SK-N-SH (cell line): ENCODE measurements at regions not wholly inside any gene's neighbourhood (a gene's known extent, or its start where the extent isn't known, plus 50 kb on each side); places are given as distances from the start of the nearest gene placed in this dataset.

Experiments used
- CTCF ChIP-seq: fragments of 200-600 bp; sonication (generic); IDR thresholded peaks from 2 replicates; pipeline ENCODE4 v1.6.1; 2017; ENCODE audit warnings: antibody characterized with exemption, mild to moderate bottlenecking, moderate library complexity
- GABPA ChIP-seq: IDR thresholded peaks from 2 replicates; pipeline ENCODE4 v1.4.0; 2012; ENCODE audit warnings: low read depth, mild to moderate bottlenecking
- MXI1 ChIP-seq: IDR thresholded peaks from 2 replicates; pipeline ENCODE4 v1.6.1; 2012; ENCODE audit warnings: mild to moderate bottlenecking, low read depth, low read length, improper control_type of control experiment
- USF1 ChIP-seq: IDR thresholded peaks from 2 replicates; pipeline ENCODE4 v1.4.0; 2012; ENCODE audit warnings: low read depth, borderline replicate concordance
- YY1 ChIP-seq: IDR thresholded peaks from 2 replicates; pipeline ENCODE4 v1.4.0; 2012; ENCODE audit warnings: low read depth, mild to moderate bottlenecking

- TF ChIP-seq CTCF (no peak), USF1 (no peak), GABPA (no peak), MXI1 (no peak), YY1 (no peak)
Measured at GRCh38 chr5:82599692-82600091, 321.5 kb upstream of the RPS23 start.
